ENCODE measurements at regions not wholly inside any gene's neighbourhood (a gene's known extent, or its start where the extent isn't known, plus 50 kb on each side); places are given as distances from the start of the nearest gene placed in this dataset.

DNA sequence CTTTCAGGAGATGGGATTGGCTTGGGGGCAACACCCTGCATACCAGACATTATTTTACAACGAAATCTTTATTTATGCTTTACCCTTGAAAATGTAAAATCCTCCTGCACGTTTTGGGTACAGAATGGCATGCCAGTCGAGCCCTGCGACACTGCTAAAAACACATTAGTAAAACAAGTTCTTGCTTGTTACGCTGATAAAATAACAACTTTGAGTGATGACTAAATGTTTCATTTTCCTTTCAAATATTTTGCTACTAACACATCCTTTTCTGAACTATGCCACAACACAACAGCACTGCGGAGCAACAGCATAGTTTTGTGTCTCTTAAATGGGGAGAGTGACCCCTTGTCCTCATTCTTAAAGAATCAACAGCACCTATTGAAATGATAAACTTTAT lies 76.0 kb upstream of the SEMA3D start:
- TF ChIP-seq POLR2A (IDR thresholded peaks at IDR 0.05) (no peak), POLR2AphosphoS5 (IDR thresholded peaks at IDR 0.05) (no peak)

All from spleen (tissue), 3 donors.